Adrenal gland (tissue), 9 donors: ENCODE measurements at regions not wholly inside any gene's neighbourhood (a gene's known extent, or its start where the extent isn't known, plus 50 kb on each side); places are given as distances from the start of the nearest gene placed in this dataset.

Experiments used
- DNase-seq, 7 donors: peaks; one replicate each; pipeline ENCODE4 v3.0.0-alpha.2; 2019 to 2020
- H3K27ac ChIP-seq, 5 donors: fragments of 200-600 bp; sonication (generic) in 4 of 5; 1 replicate in 3 of 5; 2 replicates in 2 of 5; pipeline versions ENCODE4 v1.5.1 to v1.8.0; 2016 to 2020; ENCODE audit warnings: mild to moderate bottlenecking in 1 of 5
- H3K27me3 ChIP-seq: fragments of 200-600 bp; 2 replicates; pipeline ENCODE4 v1.8.0; 2021
- H3K36me3 ChIP-seq, 2 donors: fragments of 200-600 bp; replicated peaks in 1 of 2; 1 replicate in 1 of 2; 2 replicates in 1 of 2; pipeline versions ENCODE4 v1.5.1 to v1.8.0; 2018 to 2022
- H3K4me1 ChIP-seq, 2 donors: fragments of 200-600 bp; replicated peaks in 1 of 2; 1 replicate in 1 of 2; 2 replicates in 1 of 2; pipeline versions ENCODE4 v1.5.1 to v1.8.0; 2018 to 2021
- H3K4me3 ChIP-seq, 4 donors: fragments of 200-600 bp; sonication (generic) in 3 of 4; one replicate each; pipeline ENCODE4 v1.5.1; 2016 to 2018
- H3K9me3 ChIP-seq, 3 donors: fragments of 200-600 bp; sonication (generic) in 1 of 3; replicated peaks in 1 of 3; 1 replicate in 2 of 3; 2 replicates in 1 of 3; pipeline versions ENCODE4 v1.5.1 to v1.8.0; 2016 to 2021
- POLR2A ChIP-seq, 2 donors: fragments of 450-650 bp; IDR thresholded peaks; one replicate each; pipeline ENCODE4 v1.6.1; 2017; ENCODE audit warnings: antibody characterized with exemption in 2 of 2, mild to moderate bottlenecking in 2 of 2, moderate library complexity in 1 of 2
- WGBS, 4 donors: extraction: QIAGEN DNeasy Blood & Tissue Kit in 2 of 4; methylation state at CpG; one replicate each; pipeline versions ENCODE4 v1.1.5 to v1.1.7; 2013 to 2017; 5-methylcytosine and 5-hydroxymethylcytosine counted together
- intact Hi-C, 2 donors: fragments of 100-400 bp; cut with DNase I; formaldehyde crosslinking; loops; one replicate each; pipeline versions ENCODE4 v1.14.1 to v1.15.0; 2022 to 2023
- TF ChIP-seq, protein P1 (sequence below), 6 experiments: fragments of 450-650 bp in 4 of 6; fragments of 200-600 bp in 2 of 6; sonication (generic) in 1 of 6; IDR thresholded peaks; 1 replicate in 5 of 6; 2 replicates in 1 of 6; pipeline versions ENCODE4 v1.5.1 to v1.8.0; 2016 to 2021; ENCODE audit warnings: antibody characterized with exemption in 6 of 6, mild to moderate bottlenecking in 2 of 6, moderate library complexity in 1 of 6
- donor health status: healthy with polysubstance abuse.
- donor health status: Bipolar disorder and iron deficiency.
- donor health status: DM: yes; HTN: yes; CAD: no.
- donor health status: DM: no; HTN: no; CAD: no.
- donor health status: DM: no; HTN: no; CAD: no.

DNA sequence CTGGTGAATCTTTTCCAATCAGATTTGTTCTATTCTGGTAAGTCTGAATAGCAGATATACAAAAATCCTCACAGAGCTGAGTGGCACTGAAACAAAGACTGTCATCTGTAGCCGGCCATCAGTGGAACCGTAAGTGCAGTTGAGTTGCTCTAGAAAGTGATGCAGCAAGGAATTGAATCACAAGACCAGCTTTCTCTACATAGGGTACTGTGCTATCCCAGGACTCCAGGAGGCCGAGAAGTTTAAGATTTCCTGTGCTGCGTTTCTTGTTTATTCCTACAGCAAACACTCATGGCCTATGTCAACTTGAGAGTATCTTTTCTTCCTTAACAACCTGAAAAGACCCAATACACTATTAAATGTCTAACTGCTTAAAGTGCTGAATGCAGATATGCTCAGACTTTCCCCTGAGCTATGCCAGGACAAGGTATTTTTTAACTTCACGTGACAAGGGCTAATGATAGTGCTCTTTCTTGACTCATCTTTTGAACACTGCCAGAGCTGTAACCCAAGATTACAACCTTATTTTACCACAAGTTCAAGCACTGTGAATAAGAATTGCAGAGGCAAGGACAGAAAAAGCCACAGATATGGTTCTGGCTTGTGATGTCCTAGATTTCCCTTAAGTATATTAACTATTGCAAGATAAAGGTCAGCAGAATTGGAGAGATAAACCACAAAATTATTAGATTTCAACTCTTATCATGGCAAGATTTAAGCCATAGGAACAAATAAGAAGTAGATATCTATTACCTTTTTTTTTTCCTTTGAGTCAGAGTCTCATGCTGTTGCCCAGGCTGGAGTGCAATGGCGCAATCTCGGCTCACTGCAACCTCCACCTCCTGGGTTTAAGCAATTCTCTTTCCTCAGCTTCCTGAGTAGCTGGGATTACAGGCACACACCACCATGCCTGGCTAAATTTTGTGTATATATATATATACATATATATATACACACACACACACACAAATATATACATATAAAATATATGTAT lies 71.6 kb downstream of the GJA1 start:
- WGBS, 4 donors, result 56 to 78% (median 65%) methylated on average over 7 of the region's 7 CpGs
- Histone ChIP-seq H3K36me3 (no peaks in the 10 kb centered on the region), H3K9me3 (no peaks in the 10 kb centered on the region), H3K4me1 (no peaks in the 10 kb centered on the region), H3K4me3 (no peak overlapping the region), H3K27ac (peak overlapping the region in 4 of 5 donors; percentile 60 to 82 (median 70)), H3K27me3 (no peaks in the 10 kb centered on the region)
- intact Hi-C loops, result no loop called here
- DNase-seq, result peak in 6 of 7 donors; percentile 37 to 59 (median 52)
- no peak for TF ChIP-seq POLR2A (IDR thresholded peaks at IDR 0.05)
- TF ChIP-seq, protein P1, sequence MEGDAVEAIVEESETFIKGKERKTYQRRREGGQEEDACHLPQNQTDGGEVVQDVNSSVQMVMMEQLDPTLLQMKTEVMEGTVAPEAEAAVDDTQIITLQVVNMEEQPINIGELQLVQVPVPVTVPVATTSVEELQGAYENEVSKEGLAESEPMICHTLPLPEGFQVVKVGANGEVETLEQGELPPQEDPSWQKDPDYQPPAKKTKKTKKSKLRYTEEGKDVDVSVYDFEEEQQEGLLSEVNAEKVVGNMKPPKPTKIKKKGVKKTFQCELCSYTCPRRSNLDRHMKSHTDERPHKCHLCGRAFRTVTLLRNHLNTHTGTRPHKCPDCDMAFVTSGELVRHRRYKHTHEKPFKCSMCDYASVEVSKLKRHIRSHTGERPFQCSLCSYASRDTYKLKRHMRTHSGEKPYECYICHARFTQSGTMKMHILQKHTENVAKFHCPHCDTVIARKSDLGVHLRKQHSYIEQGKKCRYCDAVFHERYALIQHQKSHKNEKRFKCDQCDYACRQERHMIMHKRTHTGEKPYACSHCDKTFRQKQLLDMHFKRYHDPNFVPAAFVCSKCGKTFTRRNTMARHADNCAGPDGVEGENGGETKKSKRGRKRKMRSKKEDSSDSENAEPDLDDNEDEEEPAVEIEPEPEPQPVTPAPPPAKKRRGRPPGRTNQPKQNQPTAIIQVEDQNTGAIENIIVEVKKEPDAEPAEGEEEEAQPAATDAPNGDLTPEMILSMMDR (IDR thresholded peaks at IDR 0.05), result no peak

DNA sequence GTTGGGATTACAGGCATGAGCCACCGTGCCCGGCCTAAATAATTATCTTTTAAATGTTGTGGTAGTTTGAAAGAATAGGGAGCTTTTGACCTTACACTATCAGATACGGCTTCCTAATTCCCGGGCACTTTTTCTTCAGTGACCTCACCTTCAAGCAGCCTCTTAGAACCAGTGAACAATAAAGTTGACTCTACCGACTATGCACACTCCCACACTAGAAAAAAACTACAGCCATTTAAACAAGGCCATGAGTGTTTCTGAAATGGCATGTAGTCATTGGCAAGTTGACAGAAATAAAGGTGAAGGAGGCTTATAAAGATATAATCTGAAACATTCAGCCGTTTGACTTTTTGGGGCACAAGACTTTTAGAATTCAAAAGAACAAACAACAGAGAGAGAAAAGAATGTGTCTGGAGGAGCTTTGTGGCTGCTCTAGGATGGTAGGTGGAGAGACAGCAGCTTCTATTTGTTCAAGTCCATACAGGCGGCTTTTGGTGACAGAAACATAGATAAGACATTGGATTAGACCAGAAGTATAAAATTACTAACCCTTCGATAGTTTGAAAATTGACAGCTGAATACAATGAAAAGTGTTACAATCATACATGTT lies 75.2 kb downstream of the GJA1 start:
- intact Hi-C loops, result no loop called here
- 45 to 51% (median 46%) methylated on average over 8 of the region's 8 CpGs for WGBS, 4 donors
- no peaks in the 10 kb centered on the region for H3K27me3 ChIP-seq
- H3K9me3 ChIP-seq, result no peaks in the 10 kb centered on the region
- H3K4me3 ChIP-seq, result no peak overlapping the region
- H3K36me3 ChIP-seq, result no peaks in the 10 kb centered on the region
- no peaks in the 10 kb centered on the region for H3K4me1 ChIP-seq
- DNase-seq, result peak in 3 of 7 donors; percentile 14 to 44 (median 32)
- H3K27ac ChIP-seq, result peak overlapping the region in 3 of 5 donors; percentile 17 to 59 (median 46)
- TF ChIP-seq, protein P1 (IDR thresholded peaks at IDR 0.05), result no peak
- TF ChIP-seq POLR2A (IDR thresholded peaks at IDR 0.05), result no peak

DNA sequence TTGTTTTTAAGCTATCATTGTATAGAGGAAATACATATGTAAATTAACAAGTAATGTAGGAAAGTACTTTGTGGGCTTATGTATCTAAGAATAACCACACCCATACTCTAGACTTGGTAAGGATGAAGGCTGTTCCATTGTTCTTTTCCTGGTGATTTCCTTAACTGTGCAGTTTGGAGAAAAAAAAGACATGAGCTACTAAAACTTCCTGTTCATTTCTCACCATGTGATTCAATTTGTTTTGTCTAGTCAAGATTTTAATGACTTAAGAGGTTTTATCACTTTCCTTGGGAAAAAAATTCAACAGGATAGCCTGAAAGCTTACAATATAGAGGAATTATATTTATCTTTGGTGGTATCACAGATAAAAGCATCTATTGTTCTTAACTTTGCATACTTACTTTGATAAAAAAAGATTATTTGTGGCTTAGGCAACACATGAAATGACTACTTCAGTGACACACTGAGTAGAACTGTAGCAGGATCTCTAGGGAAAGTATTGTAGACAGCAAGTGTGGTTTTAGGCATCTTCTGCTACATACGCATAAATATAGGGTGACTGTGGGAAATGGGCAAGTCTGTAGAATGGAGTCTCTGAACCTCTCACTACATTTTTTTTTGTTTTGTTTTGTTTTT lies 80.3 kb downstream of the GJA1 start:
- no peak for TF ChIP-seq POLR2A (IDR thresholded peaks at IDR 0.05)
- TF ChIP-seq, protein P1 (IDR thresholded peaks at IDR 0.05), result no peak
- 93 to 100% (median 95%) methylated on average over 1 of the region's 1 CpG for whole genome bisulfite sequencing, 4 donors
- DNase-seq, result no peak
- no peak overlapping the region for H3K4me3 ChIP-seq
- H3K27me3 ChIP-seq, result no peaks in the 10 kb centered on the region
- H3K27ac ChIP-seq, result no peak overlapping the region
- intact Hi-C loops, result no loop called here
- H3K36me3 ChIP-seq, result no peaks in the 10 kb centered on the region
- no peaks in the 10 kb centered on the region for H3K9me3 ChIP-seq
- peaks cover 0 to 5% of the 10 kb centered on the region in 2 donors for H3K4me1 ChIP-seq

DNA sequence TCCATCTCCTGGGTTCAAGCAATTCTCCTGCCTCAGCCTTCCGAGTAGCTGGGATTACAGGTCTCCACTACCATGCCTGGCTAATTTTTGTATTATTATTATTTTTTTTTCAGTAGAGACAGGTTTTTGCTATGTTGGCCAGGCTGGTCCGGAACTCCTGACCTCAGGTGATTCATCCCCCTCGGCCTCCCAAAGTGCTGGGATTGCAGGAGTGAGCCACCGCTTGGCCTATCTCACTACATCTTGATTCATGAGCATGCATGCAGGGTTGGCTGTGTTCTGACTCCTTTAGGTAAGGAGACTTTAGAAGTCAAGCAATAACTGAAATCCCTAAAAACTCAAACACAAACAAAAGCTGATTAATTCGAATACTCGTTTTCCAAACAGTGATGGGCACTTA lies 80.9 kb downstream of the GJA1 start:
- TF ChIP-seq POLR2A (IDR thresholded peaks at IDR 0.05), result no peak
- TF ChIP-seq, protein P1 (IDR thresholded peaks at IDR 0.05), result no peak
- Histone ChIP-seq H3K27ac (no peak overlapping the region), H3K9me3 (no peaks in the 10 kb centered on the region), H3K36me3 (no peaks in the 10 kb centered on the region), H3K4me1 (peaks cover 0 to 5% of the 10 kb centered on the region in 2 donors), H3K4me3 (no peak overlapping the region), H3K27me3 (no peaks in the 10 kb centered on the region)
- no peak for DNase-seq
- intact Hi-C loops, result no loop called here
- 76 to 86% (median 83%) methylated on average over 6 of the region's 6 CpGs for WGBS, 4 donors
